HL-60 (cell line): ENCODE measurements at regions not wholly inside any gene's neighbourhood (a gene's known extent, or its start where the extent isn't known, plus 50 kb on each side); places are given as distances from the start of the nearest gene placed in this dataset.

Source experiments
- GABPA ChIP-seq: IDR thresholded peaks from 2 replicates; pipeline ENCODE4 v1.6.1; 2012; ENCODE audit warnings: low read depth
- POLR2AphosphoS5 ChIP-seq: IDR thresholded peaks from 2 replicates; pipeline ENCODE4 v1.6.1; 2012; ENCODE audit warnings: low read depth
- TF ChIP-seq, protein P1 (sequence below): IDR thresholded peaks from one replicate; pipeline ENCODE4 v1.5.1; 2011; ENCODE audit warnings: low read length, control low read depth, inconsistent platforms; ENCODE audit not compliant: insufficient read depth
- TF ChIP-seq, protein P2 (sequence below): IDR thresholded peaks from 2 replicates; pipeline ENCODE4 v1.6.1; 2012; ENCODE audit warnings: low read depth; ENCODE audit not compliant: insufficient replicate concordance

GRCh38 chr5:103389846-103390245, 131.3 kb downstream of the MACIR start:
- TF ChIP-seq, protein P1, sequence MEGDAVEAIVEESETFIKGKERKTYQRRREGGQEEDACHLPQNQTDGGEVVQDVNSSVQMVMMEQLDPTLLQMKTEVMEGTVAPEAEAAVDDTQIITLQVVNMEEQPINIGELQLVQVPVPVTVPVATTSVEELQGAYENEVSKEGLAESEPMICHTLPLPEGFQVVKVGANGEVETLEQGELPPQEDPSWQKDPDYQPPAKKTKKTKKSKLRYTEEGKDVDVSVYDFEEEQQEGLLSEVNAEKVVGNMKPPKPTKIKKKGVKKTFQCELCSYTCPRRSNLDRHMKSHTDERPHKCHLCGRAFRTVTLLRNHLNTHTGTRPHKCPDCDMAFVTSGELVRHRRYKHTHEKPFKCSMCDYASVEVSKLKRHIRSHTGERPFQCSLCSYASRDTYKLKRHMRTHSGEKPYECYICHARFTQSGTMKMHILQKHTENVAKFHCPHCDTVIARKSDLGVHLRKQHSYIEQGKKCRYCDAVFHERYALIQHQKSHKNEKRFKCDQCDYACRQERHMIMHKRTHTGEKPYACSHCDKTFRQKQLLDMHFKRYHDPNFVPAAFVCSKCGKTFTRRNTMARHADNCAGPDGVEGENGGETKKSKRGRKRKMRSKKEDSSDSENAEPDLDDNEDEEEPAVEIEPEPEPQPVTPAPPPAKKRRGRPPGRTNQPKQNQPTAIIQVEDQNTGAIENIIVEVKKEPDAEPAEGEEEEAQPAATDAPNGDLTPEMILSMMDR, result no peak
- TF ChIP-seq GABPA (no peak), POLR2AphosphoS5 (no peak)
- TF ChIP-seq, protein P2, sequence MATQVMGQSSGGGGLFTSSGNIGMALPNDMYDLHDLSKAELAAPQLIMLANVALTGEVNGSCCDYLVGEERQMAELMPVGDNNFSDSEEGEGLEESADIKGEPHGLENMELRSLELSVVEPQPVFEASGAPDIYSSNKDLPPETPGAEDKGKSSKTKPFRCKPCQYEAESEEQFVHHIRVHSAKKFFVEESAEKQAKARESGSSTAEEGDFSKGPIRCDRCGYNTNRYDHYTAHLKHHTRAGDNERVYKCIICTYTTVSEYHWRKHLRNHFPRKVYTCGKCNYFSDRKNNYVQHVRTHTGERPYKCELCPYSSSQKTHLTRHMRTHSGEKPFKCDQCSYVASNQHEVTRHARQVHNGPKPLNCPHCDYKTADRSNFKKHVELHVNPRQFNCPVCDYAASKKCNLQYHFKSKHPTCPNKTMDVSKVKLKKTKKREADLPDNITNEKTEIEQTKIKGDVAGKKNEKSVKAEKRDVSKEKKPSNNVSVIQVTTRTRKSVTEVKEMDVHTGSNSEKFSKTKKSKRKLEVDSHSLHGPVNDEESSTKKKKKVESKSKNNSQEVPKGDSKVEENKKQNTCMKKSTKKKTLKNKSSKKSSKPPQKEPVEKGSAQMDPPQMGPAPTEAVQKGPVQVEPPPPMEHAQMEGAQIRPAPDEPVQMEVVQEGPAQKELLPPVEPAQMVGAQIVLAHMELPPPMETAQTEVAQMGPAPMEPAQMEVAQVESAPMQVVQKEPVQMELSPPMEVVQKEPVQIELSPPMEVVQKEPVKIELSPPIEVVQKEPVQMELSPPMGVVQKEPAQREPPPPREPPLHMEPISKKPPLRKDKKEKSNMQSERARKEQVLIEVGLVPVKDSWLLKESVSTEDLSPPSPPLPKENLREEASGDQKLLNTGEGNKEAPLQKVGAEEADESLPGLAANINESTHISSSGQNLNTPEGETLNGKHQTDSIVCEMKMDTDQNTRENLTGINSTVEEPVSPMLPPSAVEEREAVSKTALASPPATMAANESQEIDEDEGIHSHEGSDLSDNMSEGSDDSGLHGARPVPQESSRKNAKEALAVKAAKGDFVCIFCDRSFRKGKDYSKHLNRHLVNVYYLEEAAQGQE, result no peak
